SK-N-SH (cell line): ENCODE measurements at regions not wholly inside any gene's neighbourhood (a gene's known extent, or its start where the extent isn't known, plus 50 kb on each side); places are given as distances from the start of the nearest gene placed in this dataset.

ENCODE experiments used
- CTCF ChIA-PET: fragments of 300-600, 350-600 bp; formaldehyde crosslinking; extraction: SDS; loops from one replicate; lab custom pipeline; 2021; lab: Yijun Ruan, JAX
- POLR2A ChIA-PET: fragments of 350-600 bp; sonication (Branson Sonifier 250); formaldehyde crosslinking; extraction: SDS; loops from one replicate; lab custom pipeline; 2020; ENCODE audit warnings: antibody characterized with exemption, inconsistent platforms; lab: Yijun Ruan, JAX
- DNase-seq: peaks from one replicate; pipeline ENCODE4 v3.0.0; 2012
- H2AFZ ChIP-seq: fragments of 200-600 bp; sonication (generic); 2 replicates; pipeline ENCODE4 v1.8.1; 2016; ENCODE audit warnings: antibody characterized with exemption, mild to moderate bottlenecking, low read depth
- H3F3A ChIP-seq: fragments of 200-600 bp; sonication (generic); replicated peaks from 2 replicates; pipeline ENCODE3; 2016; ENCODE audit warnings: antibody characterized with exemption, mild to moderate bottlenecking; ENCODE audit not compliant: insufficient read depth
- H3K27ac ChIP-seq, 2 experiments: fragments of 200-500 bp in 1 of 2; fragments of 200-600 bp in 1 of 2; sonication (Bioruptor generic) in 1 of 2; sonication (generic), shearing (Covaris generic) in 1 of 2; 2 replicates each; pipeline versions ENCODE4 v1.5.1 to v1.6.1; 2014 to 2016; ENCODE audit warnings: low read depth in 2 of 2, inconsistent platforms in 1 of 2, low read length in 1 of 2, mild to moderate bottlenecking in 1 of 2, mixed read lengths in 1 of 2
- H3K27me3 ChIP-seq: fragments of 200-600 bp; sonication (generic), shearing (Covaris generic); 2 replicates; pipeline ENCODE4 v1.6.1; 2016; ENCODE audit warnings: mixed run types; ENCODE audit not compliant: insufficient read depth
- H3K36me3 ChIP-seq, 2 experiments: fragments of 200-500 bp in 1 of 2; fragments of 200-600 bp in 1 of 2; sonication (Bioruptor generic) in 1 of 2; sonication (generic) in 1 of 2; replicated peaks in 1 of 2; 2 replicates each; pipeline versions ENCODE3 to v1.5.1; 2014 to 2016; ENCODE audit warnings: low read length in 1 of 2, mild to moderate bottlenecking in 1 of 2; ENCODE audit not compliant: insufficient read depth in 2 of 2, control insufficient read depth in 1 of 2
- H3K4me1 ChIP-seq, 2 experiments: fragments of 200-500 bp in 1 of 2; fragments of 200-600 bp in 1 of 2; sonication (Bioruptor generic) in 1 of 2; sonication (generic), shearing (Covaris generic) in 1 of 2; 2 replicates each; pipeline versions ENCODE4 v1.5.1 to v1.6.1; 2014 to 2016; ENCODE audit warnings: low read depth in 1 of 2, low read length in 1 of 2, mixed run types in 1 of 2; ENCODE audit not compliant: insufficient read depth in 2 of 2, control insufficient read depth in 1 of 2
- H3K4me2 ChIP-seq: fragments of 200-600 bp; sonication (generic), shearing (Covaris generic); 2 replicates; pipeline ENCODE4 v1.6.1; 2017; ENCODE audit warnings: mixed run types
- H3K4me3 ChIP-seq, 2 experiments: fragments of 200-500 bp in 1 of 2; fragments of 200-600 bp in 1 of 2; sonication (Bioruptor generic) in 1 of 2; sonication (generic), shearing (Covaris generic) in 1 of 2; 2 replicates each; pipeline versions ENCODE4 v1.5.1 to v1.8.1; 2014 to 2016; ENCODE audit warnings: low read depth in 2 of 2, inconsistent platforms in 1 of 2, low read length in 1 of 2, mild to moderate bottlenecking in 1 of 2, mixed read lengths in 1 of 2, moderate library complexity in 1 of 2
- H3K79me2 ChIP-seq: fragments of 200-600 bp; sonication (generic); 2 replicates; pipeline ENCODE4 v1.8.1; 2017; ENCODE audit warnings: mild to moderate bottlenecking; ENCODE audit not compliant: insufficient read depth
- H3K9ac ChIP-seq: fragments of 200-600 bp; sonication (generic); 2 replicates; pipeline ENCODE4 v1.6.1; 2017; ENCODE audit warnings: mixed run types
- H3K9me2 ChIP-seq: fragments of 200-600 bp; sonication (generic); 2 replicates; pipeline ENCODE4 v1.6.1; 2017; ENCODE audit warnings: mixed run types
- H3K9me3 ChIP-seq: fragments of 200-600 bp; sonication (generic); 2 replicates; pipeline ENCODE4 v1.6.1; 2017; ENCODE audit warnings: mixed run types, mild to moderate bottlenecking, moderate library complexity
- H4K20me1 ChIP-seq: fragments of 200-600 bp; sonication (generic); 2 replicates; pipeline ENCODE4 v1.6.1; 2017; ENCODE audit warnings: mild to moderate bottlenecking, mixed run types; ENCODE audit not compliant: insufficient read depth
- CHD2 ChIP-seq: fragments of 150-350 bp; IDR thresholded peaks from 2 replicates; pipeline ENCODE4 v1.6.1; 2018; ENCODE audit warnings: low read length; ENCODE audit not compliant: partially characterized antibody
- EZH2phosphoT487 ChIP-seq: fragments of 200-600 bp; sonication (generic); IDR thresholded peaks from 2 replicates; pipeline ENCODE4 v1.6.1; 2017; ENCODE audit warnings: low read depth, mixed run types, mild to moderate bottlenecking, antibody characterized with exemption, moderate library complexity, borderline replicate concordance
- FOXJ3 ChIP-seq: sonication (generic); formaldehyde crosslinking; IDR thresholded peaks from 2 replicates; pipeline ENCODE4 v1.5.1; 2020; ENCODE audit warnings: mild to moderate bottlenecking, missing genetic modification reagents
- FOXM1 ChIP-seq: IDR thresholded peaks from 2 replicates; pipeline ENCODE4 v1.4.0; 2012; ENCODE audit warnings: low read depth, mild to moderate bottlenecking
- GABPA ChIP-seq: IDR thresholded peaks from 2 replicates; pipeline ENCODE4 v1.4.0; 2012; ENCODE audit warnings: low read depth, mild to moderate bottlenecking
- GATA2 ChIP-seq: sonication (generic); formaldehyde crosslinking; IDR thresholded peaks from 2 replicates; pipeline ENCODE4 v1.5.0; 2020; ENCODE audit warnings: mild to moderate bottlenecking, missing genetic modification reagents
- JUND ChIP-seq: IDR thresholded peaks from 2 replicates; pipeline ENCODE4 v1.4.0; 2012
- RFX5 ChIP-seq: IDR thresholded peaks from 2 replicates; pipeline ENCODE4 v1.6.1; 2012; ENCODE audit warnings: mild to moderate bottlenecking, improper control_type of control experiment, low read length
- TEAD4 ChIP-seq: IDR thresholded peaks from 2 replicates; pipeline ENCODE4 v1.4.0; 2012; ENCODE audit warnings: mild to moderate bottlenecking, borderline replicate concordance; ENCODE audit not compliant: insufficient read depth
- YY1 ChIP-seq: IDR thresholded peaks from 2 replicates; pipeline ENCODE4 v1.4.0; 2012; ENCODE audit warnings: low read depth, mild to moderate bottlenecking
- WGBS: methylation state at CpG from one replicate; pipeline ENCODE4 v1.1.6; 2017; ENCODE audit warnings: low lambda C conversion rate; 5-methylcytosine and 5-hydroxymethylcytosine counted together
- TF ChIP-seq, protein P1 (sequence below): fragments of 200-600 bp; sonication (generic); IDR thresholded peaks from 2 replicates; pipeline ENCODE4 v1.6.1; 2017; ENCODE audit warnings: antibody characterized with exemption, mild to moderate bottlenecking, moderate library complexity
- TF ChIP-seq, protein P2 (sequence below): IDR thresholded peaks from 2 replicates; pipeline ENCODE4 v1.4.0; 2012; ENCODE audit warnings: low read depth, borderline replicate concordance
- TF ChIP-seq, protein P3 (sequence below): fragments of 150-350 bp; IDR thresholded peaks from 2 replicates; pipeline ENCODE4 v1.6.1; 2017; ENCODE audit warnings: antibody characterized with exemption, low read length, low read depth, borderline replicate concordance
- TF ChIP-seq, protein P4 (sequence below): IDR thresholded peaks from 2 replicates; pipeline ENCODE4 v1.6.1; 2012; ENCODE audit warnings: mild to moderate bottlenecking, low read depth, low read length, moderate library complexity

DNA sequence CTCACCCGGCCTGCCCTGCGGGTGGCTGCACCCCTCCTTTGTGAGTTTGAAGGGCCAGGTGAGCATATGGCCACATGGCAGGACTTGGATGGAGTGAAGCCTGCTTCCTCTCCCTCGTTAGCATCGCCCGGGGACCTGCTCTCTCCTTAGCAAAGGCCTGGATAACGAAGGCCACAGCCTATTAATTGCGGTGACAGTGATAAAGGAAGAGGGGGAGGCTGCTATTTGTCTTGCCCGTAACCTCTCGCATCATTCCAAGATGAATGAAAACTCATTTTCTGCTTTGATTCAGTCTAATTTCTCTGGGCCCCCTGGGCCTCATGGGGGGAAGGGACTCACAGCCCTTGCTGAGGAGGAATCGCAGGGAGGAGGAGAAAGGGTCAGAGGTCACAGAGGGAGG lies 68.5 kb upstream of the LHX1 start:
- H3K27ac ChIP-seq: no peak overlapping the region
- H3K9ac ChIP-seq: no peak overlapping the region
- 84% methylated on average over 6 of the region's 10 CpGs for WGBS
- no peaks in the 10 kb centered on the region for H3K9me2 ChIP-seq
- H3K27me3 ChIP-seq: no peaks in the 10 kb centered on the region
- ChIA-PET POLR2A (no interaction called here), CTCF (interaction anchor here (1.3 kb wide), 1 partner anchor 181 kb away, joined by 3 read pairs; no protein-coding TSS in a partner anchor)
- no peak overlapping the region for H3K4me2 ChIP-seq
- DNase-seq: no peak
- H3F3A ChIP-seq: no peaks in the 10 kb centered on the region
- H2AFZ ChIP-seq: no peak overlapping the region
- H3K79me2 ChIP-seq: no peaks in the 10 kb centered on the region
- H3K4me3 ChIP-seq: no peak overlapping the region
- TF ChIP-seq, protein P1, sequence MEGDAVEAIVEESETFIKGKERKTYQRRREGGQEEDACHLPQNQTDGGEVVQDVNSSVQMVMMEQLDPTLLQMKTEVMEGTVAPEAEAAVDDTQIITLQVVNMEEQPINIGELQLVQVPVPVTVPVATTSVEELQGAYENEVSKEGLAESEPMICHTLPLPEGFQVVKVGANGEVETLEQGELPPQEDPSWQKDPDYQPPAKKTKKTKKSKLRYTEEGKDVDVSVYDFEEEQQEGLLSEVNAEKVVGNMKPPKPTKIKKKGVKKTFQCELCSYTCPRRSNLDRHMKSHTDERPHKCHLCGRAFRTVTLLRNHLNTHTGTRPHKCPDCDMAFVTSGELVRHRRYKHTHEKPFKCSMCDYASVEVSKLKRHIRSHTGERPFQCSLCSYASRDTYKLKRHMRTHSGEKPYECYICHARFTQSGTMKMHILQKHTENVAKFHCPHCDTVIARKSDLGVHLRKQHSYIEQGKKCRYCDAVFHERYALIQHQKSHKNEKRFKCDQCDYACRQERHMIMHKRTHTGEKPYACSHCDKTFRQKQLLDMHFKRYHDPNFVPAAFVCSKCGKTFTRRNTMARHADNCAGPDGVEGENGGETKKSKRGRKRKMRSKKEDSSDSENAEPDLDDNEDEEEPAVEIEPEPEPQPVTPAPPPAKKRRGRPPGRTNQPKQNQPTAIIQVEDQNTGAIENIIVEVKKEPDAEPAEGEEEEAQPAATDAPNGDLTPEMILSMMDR: no peak
- TF ChIP-seq, protein P2, sequence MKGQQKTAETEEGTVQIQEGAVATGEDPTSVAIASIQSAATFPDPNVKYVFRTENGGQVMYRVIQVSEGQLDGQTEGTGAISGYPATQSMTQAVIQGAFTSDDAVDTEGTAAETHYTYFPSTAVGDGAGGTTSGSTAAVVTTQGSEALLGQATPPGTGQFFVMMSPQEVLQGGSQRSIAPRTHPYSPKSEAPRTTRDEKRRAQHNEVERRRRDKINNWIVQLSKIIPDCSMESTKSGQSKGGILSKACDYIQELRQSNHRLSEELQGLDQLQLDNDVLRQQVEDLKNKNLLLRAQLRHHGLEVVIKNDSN: no peak
- TF ChIP-seq EZH2phosphoT487 (no peak), GABPA (no peak), FOXM1 (no peak), CHD2 (no peak), TEAD4 (no peak), FOXJ3 (no peak), GATA2 (CRISPR knock-in tag) (no peak), YY1 (no peak), JUND (no peak), RFX5 (no peak)
- TF ChIP-seq, protein P3, sequence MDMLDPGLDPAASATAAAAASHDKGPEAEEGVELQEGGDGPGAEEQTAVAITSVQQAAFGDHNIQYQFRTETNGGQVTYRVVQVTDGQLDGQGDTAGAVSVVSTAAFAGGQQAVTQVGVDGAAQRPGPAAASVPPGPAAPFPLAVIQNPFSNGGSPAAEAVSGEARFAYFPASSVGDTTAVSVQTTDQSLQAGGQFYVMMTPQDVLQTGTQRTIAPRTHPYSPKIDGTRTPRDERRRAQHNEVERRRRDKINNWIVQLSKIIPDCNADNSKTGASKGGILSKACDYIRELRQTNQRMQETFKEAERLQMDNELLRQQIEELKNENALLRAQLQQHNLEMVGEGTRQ: no peak
- TF ChIP-seq, protein P4, sequence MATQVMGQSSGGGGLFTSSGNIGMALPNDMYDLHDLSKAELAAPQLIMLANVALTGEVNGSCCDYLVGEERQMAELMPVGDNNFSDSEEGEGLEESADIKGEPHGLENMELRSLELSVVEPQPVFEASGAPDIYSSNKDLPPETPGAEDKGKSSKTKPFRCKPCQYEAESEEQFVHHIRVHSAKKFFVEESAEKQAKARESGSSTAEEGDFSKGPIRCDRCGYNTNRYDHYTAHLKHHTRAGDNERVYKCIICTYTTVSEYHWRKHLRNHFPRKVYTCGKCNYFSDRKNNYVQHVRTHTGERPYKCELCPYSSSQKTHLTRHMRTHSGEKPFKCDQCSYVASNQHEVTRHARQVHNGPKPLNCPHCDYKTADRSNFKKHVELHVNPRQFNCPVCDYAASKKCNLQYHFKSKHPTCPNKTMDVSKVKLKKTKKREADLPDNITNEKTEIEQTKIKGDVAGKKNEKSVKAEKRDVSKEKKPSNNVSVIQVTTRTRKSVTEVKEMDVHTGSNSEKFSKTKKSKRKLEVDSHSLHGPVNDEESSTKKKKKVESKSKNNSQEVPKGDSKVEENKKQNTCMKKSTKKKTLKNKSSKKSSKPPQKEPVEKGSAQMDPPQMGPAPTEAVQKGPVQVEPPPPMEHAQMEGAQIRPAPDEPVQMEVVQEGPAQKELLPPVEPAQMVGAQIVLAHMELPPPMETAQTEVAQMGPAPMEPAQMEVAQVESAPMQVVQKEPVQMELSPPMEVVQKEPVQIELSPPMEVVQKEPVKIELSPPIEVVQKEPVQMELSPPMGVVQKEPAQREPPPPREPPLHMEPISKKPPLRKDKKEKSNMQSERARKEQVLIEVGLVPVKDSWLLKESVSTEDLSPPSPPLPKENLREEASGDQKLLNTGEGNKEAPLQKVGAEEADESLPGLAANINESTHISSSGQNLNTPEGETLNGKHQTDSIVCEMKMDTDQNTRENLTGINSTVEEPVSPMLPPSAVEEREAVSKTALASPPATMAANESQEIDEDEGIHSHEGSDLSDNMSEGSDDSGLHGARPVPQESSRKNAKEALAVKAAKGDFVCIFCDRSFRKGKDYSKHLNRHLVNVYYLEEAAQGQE: no peak
- H4K20me1 ChIP-seq: no peaks in the 10 kb centered on the region
- no peaks in the 10 kb centered on the region for H3K9me3 ChIP-seq
- no peaks in the 10 kb centered on the region for H3K36me3 ChIP-seq
- H3K4me1 ChIP-seq: no peaks in the 10 kb centered on the region
